Common myeloid progenitor, CD34-positive (primary cell): ENCODE measurements at regions not wholly inside any gene's neighbourhood (a gene's known extent, or its start where the extent isn't known, plus 50 kb on each side); places are given as distances from the start of the nearest gene placed in this dataset.

Experiments
- CTCF ChIA-PET: fragments of 350-600 bp; sonication (Branson Sonifier 250); formaldehyde crosslinking; loops from one replicate; lab custom pipeline; 2021; ENCODE audit warnings: antibody characterized with exemption; lab: Charles Lee
- POLR2A ChIA-PET: fragments of 350-600 bp; sonication (Branson Sonifier 250); formaldehyde crosslinking; loops from one replicate; lab custom pipeline; 2021; ENCODE audit warnings: antibody characterized with exemption; lab: Charles Lee
- DNase-seq, 3 donors: peaks; one replicate each; pipeline versions ENCODE4 v3.0.0 to v3.0.0-alpha.2; 2013
- H3K27ac ChIP-seq, 2 experiments: 1 replicate in 1 of 2; 2 replicates in 1 of 2; pipeline ENCODE4 v1.7.0; 2013; ENCODE audit warnings: inconsistent platforms in 2 of 2, low read length in 2 of 2, mild to moderate bottlenecking in 2 of 2, low read depth in 1 of 2, moderate library complexity in 1 of 2; ENCODE audit not compliant: severe bottlenecking in 2 of 2, insufficient read depth in 1 of 2, poor library complexity in 1 of 2
- H3K27me3 ChIP-seq, 5 experiments: replicated peaks in 2 of 5; 1 replicate in 3 of 5; 2 replicates in 2 of 5; pipeline versions ENCODE4 v1.6.1 to v1.7.0; 2013; ENCODE audit warnings: low read length in 4 of 5, mild to moderate bottlenecking in 2 of 5, moderate library complexity in 2 of 5, inconsistent platforms in 1 of 5; ENCODE audit not compliant: insufficient read depth in 5 of 5, control insufficient read depth in 4 of 5
- H3K36me3 ChIP-seq, 4 experiments: 1 replicate in 2 of 4; 2 replicates in 2 of 4; pipeline versions ENCODE4 v1.6.1 to v1.7.0; 2013; ENCODE audit warnings: low read length in 3 of 4, control low read depth in 1 of 4, mild to moderate bottlenecking in 1 of 4; ENCODE audit not compliant: control insufficient read depth in 4 of 4, insufficient read depth in 4 of 4
- H3K4me1 ChIP-seq, 4 experiments: 1 replicate in 3 of 4; 2 replicates in 1 of 4; pipeline versions ENCODE4 v1.6.1 to v1.7.1; 2013; ENCODE audit warnings: low read length in 3 of 4, mild to moderate bottlenecking in 3 of 4, control low read depth in 1 of 4, inconsistent platforms in 1 of 4, moderate library complexity in 1 of 4; ENCODE audit not compliant: control insufficient read depth in 4 of 4, insufficient read depth in 4 of 4; ENCODE audit errors: control extremely low read depth in 1 of 4
- H3K4me3 ChIP-seq, 7 experiments: 1 replicate in 4 of 7; 2 replicates in 3 of 7; pipeline versions ENCODE4 v1.5.1 to v1.7.0; 2013; ENCODE audit warnings: mild to moderate bottlenecking in 7 of 7, low read length in 6 of 7, moderate library complexity in 6 of 7, inconsistent platforms in 2 of 7, low read depth in 2 of 7, control low read depth in 1 of 7; ENCODE audit not compliant: insufficient read depth in 4 of 7, control insufficient read depth in 1 of 7; ENCODE audit errors: extremely low read depth in 1 of 7
- H3K9me3 ChIP-seq, 5 experiments: 1 replicate in 4 of 5; 2 replicates in 1 of 5; pipeline versions ENCODE4 v1.6.1 to v1.7.1; 2013; ENCODE audit warnings: low read length in 4 of 5, mild to moderate bottlenecking in 2 of 5, inconsistent platforms in 1 of 5, low read depth in 1 of 5, moderate library complexity in 1 of 5; ENCODE audit not compliant: control insufficient read depth in 4 of 5, insufficient read depth in 2 of 5; ENCODE audit errors: control extremely low read depth in 1 of 5
- WGBS: methylation state at CpG from one replicate; pipeline ENCODE4 v1.1.5; 2013; ENCODE audit not compliant: insufficient coverage; 5-methylcytosine and 5-hydroxymethylcytosine counted together

GRCh38 chr12:68102731-68103130 is 56.8 kb downstream of the IFNG start:
- Histone ChIP-seq H3K9me3 (peaks cover 0 to 1% (median 0%) of the 10 kb centered on the region in 5 experiments), H3K36me3 (no peaks in the 10 kb centered on the region), H3K4me3 (no peak overlapping the region), H3K4me1 (peaks cover 0 to 4% (median 1%) of the 10 kb centered on the region in 4 experiments), H3K27ac (no peak overlapping the region), H3K27me3 (peaks cover 0 to 4% (median 0%) of the 10 kb centered on the region in 5 experiments)
- CTCF ChIA-PET = interaction anchor here (1.3 kb wide), 1 partner anchor 10 kb away, joined by 4 read pairs; no protein-coding TSS in a partner anchor
- no peak for DNase-seq
- 100% methylated on average over 2 of the region's 2 CpGs for WGBS
- POLR2A ChIA-PET = no interaction called here

GRCh38 chr12:68102163-68102562 is 57.4 kb downstream of the IFNG start:
- Histone ChIP-seq H3K9me3 (peaks cover 0 to 1% (median 0%) of the 10 kb centered on the region in 5 experiments), H3K4me1 (peaks cover 0 to 4% (median 1%) of the 10 kb centered on the region in 4 experiments), H3K27me3 (peaks cover 0 to 4% (median 0%) of the 10 kb centered on the region in 5 experiments), H3K4me3 (no peak overlapping the region), H3K36me3 (no peaks in the 10 kb centered on the region), H3K27ac (no peak overlapping the region)
- ChIA-PET POLR2A (no interaction called here), CTCF (interaction anchor here (1.3 kb wide), 1 partner anchor 10 kb away, joined by 4 read pairs; no protein-coding TSS in a partner anchor)
- WGBS = 100% methylated on average over 1 of the region's 2 CpGs
- no peak for DNase-seq

GRCh38 chr12:68100241-68100640 is 59.3 kb downstream of the IFNG start:
- Histone ChIP-seq H3K4me3 (no peak overlapping the region), H3K9me3 (peaks cover 0 to 1% (median 0%) of the 10 kb centered on the region in 5 experiments), H3K27me3 (peaks cover 0 to 4% (median 0%) of the 10 kb centered on the region in 5 experiments), H3K4me1 (no peaks in the 10 kb centered on the region), H3K27ac (no peak overlapping the region), H3K36me3 (no peaks in the 10 kb centered on the region)
- no CpG with 5 or more reads among the region's 3 CpGs for WGBS
- POLR2A ChIA-PET = no interaction called here
- DNase-seq = no peak
- CTCF ChIA-PET = no interaction called here

GRCh38 chr12:68098939-68099338 is 60.6 kb downstream of the IFNG start:
- Histone ChIP-seq H3K27me3 (peaks cover 0 to 4% (median 0%) of the 10 kb centered on the region in 5 experiments), H3K27ac (no peak overlapping the region), H3K4me1 (no peaks in the 10 kb centered on the region), H3K36me3 (no peaks in the 10 kb centered on the region), H3K4me3 (no peak overlapping the region), H3K9me3 (peaks cover 0 to under 1% (median 0%) of the 10 kb centered on the region in 5 experiments)
- ChIA-PET CTCF (no interaction called here), POLR2A (no interaction called here)
- WGBS = no CpG with 5 or more reads among the region's 1 CpG
- DNase-seq = no peak

GRCh38 chr12:68097386-68097785 is 62.2 kb downstream of the IFNG start:
- CTCF ChIA-PET = no interaction called here
- DNase-seq = no peak
- Histone ChIP-seq H3K36me3 (no peaks in the 10 kb centered on the region), H3K4me3 (no peak overlapping the region), H3K27me3 (peaks cover 0 to 4% (median 0%) of the 10 kb centered on the region in 5 experiments), H3K9me3 (no peaks in the 10 kb centered on the region), H3K4me1 (no peaks in the 10 kb centered on the region), H3K27ac (no peak overlapping the region)
- WGBS = no CpG with 5 or more reads among the region's 2 CpGs
- POLR2A ChIA-PET = no interaction called here

- Histone ChIP-seq H3K4me3 (no peak overlapping the region), H3K9me3 (no peaks in the 10 kb centered on the region), H3K4me1 (no peaks in the 10 kb centered on the region), H3K36me3 (no peaks in the 10 kb centered on the region), H3K27me3 (no peaks in the 10 kb centered on the region), H3K27ac (no peak overlapping the region)
- no peak for DNase-seq
- POLR2A ChIA-PET = no interaction called here
- CTCF ChIA-PET = interaction anchor here (0.6 to 1.8 kb wide), 3 partner anchors 9 to 20 kb away, joined by 4 to 5 read pairs (median 4); no protein-coding TSS in a partner anchor
- 100% methylated on average over 1 of the region's 6 CpGs for WGBS
Observed at GRCh38 chr12:68094645-68095395, 64.7 kb downstream of the IFNG start.

GRCh38 chr12:68094195-68094594 is 65.3 kb downstream of the IFNG start:
- H3K36me3 ChIP-seq = no peaks in the 10 kb centered on the region
- no peak overlapping the region for H3K4me3 ChIP-seq
- WGBS = no CpG with 5 or more reads among the region's 2 CpGs
- peaks cover 0 to 2% (median 0%) of the 10 kb centered on the region in 5 experiments for H3K9me3 ChIP-seq
- no peaks in the 10 kb centered on the region for H3K4me1 ChIP-seq
- ChIA-PET CTCF (interaction anchor here (1.8 kb wide), 1 partner anchor 20 kb away, joined by 4 read pairs; no protein-coding TSS in a partner anchor), POLR2A (no interaction called here)
- H3K27me3 ChIP-seq = no peaks in the 10 kb centered on the region
- no peak overlapping the region for H3K27ac ChIP-seq
- no peak for DNase-seq
